Endothelial cell of umbilical vein (primary cell): ENCODE measurements at regions not wholly inside any gene's neighbourhood (a gene's known extent, or its start where the extent isn't known, plus 50 kb on each side); places are given as distances from the start of the nearest gene placed in this dataset.

ENCODE experiments used
- CTCF ChIP-seq, 2 donors: IDR thresholded peaks; 1 replicate in 1 of 2; 2 replicates in 1 of 2; pipeline ENCODE4 v1.5.1; 2011; ENCODE audit warnings: low read length in 2 of 2, mild to moderate bottlenecking in 2 of 2, moderate library complexity in 2 of 2, control low read depth in 1 of 2, inconsistent platforms in 1 of 2, low read depth in 1 of 2; ENCODE audit not compliant: insufficient read depth in 1 of 2; ENCODE audit errors: extremely low read depth in 1 of 2
- EZH2 ChIP-seq: IDR thresholded peaks from 2 replicates; pipeline ENCODE4 v1.6.1; 2012; ENCODE audit warnings: borderline replicate concordance, low read depth, mild to moderate bottlenecking, moderate library complexity, low read length, inconsistent platforms; ENCODE audit not compliant: severe bottlenecking
- FOS ChIP-seq: IDR thresholded peaks from 2 replicates; pipeline ENCODE4 v1.6.1; 2011; ENCODE audit warnings: mild to moderate bottlenecking, low read length, moderate library complexity, borderline replicate concordance; ENCODE audit not compliant: insufficient read depth
- MAX ChIP-seq: IDR thresholded peaks from 2 replicates; pipeline ENCODE4 v1.6.1; 2011; ENCODE audit not compliant: insufficient read depth, insufficient read length
- POLR2A ChIP-seq: IDR thresholded peaks from 2 replicates; pipeline ENCODE4 v1.6.1; 2012; ENCODE audit warnings: low read depth, mild to moderate bottlenecking, control low read depth, low read length
- POLR2AphosphoS5 ChIP-seq: IDR thresholded peaks from 2 replicates; pipeline ENCODE4 v1.6.1; 2012; ENCODE audit warnings: low read depth, mild to moderate bottlenecking, control low read depth, low read length, moderate library complexity; ENCODE audit not compliant: insufficient read depth

GRCh38 chr3:154862265-154862664 is 217.9 kb upstream of the MME start:
- TF ChIP-seq POLR2AphosphoS5 (no peak), POLR2A (no peak), CTCF (IDR thresholded peaks at IDR 0.05; ENCODE audit: extremely low read depth in 1 of 2, insufficient read depth in 1 of 2, low read depth in 1 of 2, low read length in 2 of 2) (no peak), EZH2 (no peak), MAX (no peak), FOS (no peak)
